K562 (cell line): ENCODE measurements at regions not wholly inside any gene's neighbourhood (a gene's known extent, or its start where the extent isn't known, plus 50 kb on each side); places are given as distances from the start of the nearest gene placed in this dataset.
A peak's percentile ranks its signal among the peaks of the same experiment; 100 is the strongest.

ENCODE experiments used
- ATAC-seq: fragments of 200-7000 bp; cut with Tn5 transposase; 3 replicates; pipeline ENCODE4 v1.9.1; 2020; ENCODE audit warnings: moderate library complexity
- BruUV-seq: library from RNA; stranded (reverse); fragments of 400-500 nt; replicated peaks from 2 replicates; lab custom pipeline; 2021; lab: Mats Ljungman, UMichigan
- CTCF ChIA-PET: fragments of 300-600 bp; formaldehyde crosslinking; extraction: SDS; loops from one replicate; lab custom pipeline; 2021; ENCODE audit warnings: low intra/inter-chr PET ratio; lab: Yijun Ruan, JAX
- POLR2A ChIA-PET: fragments of 300-600, 350-650 bp; sonication (Branson Sonifier 250); formaldehyde crosslinking; extraction: SDS; loops from one replicate; lab custom pipeline; 2021; ENCODE audit warnings: antibody characterized with exemption, inconsistent platforms; lab: Yijun Ruan, JAX
- DNase-seq, 4 experiments: peaks; one replicate each; pipeline versions ENCODE4 v3.0.0 to v3.0.0-alpha.2; 2011 to 2018; ENCODE audit warnings: low spot score in 3 of 4, mixed read lengths in 3 of 4; ENCODE audit errors: extremely low read depth in 1 of 4
- FAIRE-seq: peaks from 2 replicates; lab custom pipeline; 2011; peaks lifted over from hg19 to GRCh38; lab: Jason Lieb, UNC
- H2AFZ ChIP-seq: 2 replicates; pipeline ENCODE4 v1.6.0; 2011; ENCODE audit warnings: low read depth, low read length, control low read depth, inconsistent platforms
- H3K27ac ChIP-seq: fragments of 200-600 bp; 3 replicates; pipeline ENCODE4 v1.8.0; 2011; ENCODE audit warnings: low read depth, mild to moderate bottlenecking, control low read depth, inconsistent platforms, low read length, moderate library complexity, mixed read lengths; ENCODE audit errors: extremely low read depth
- H3K27me3 ChIP-seq, 2 experiments: fragments of 300-600 bp in 1 of 2; 2 replicates in 1 of 2; 3 replicates in 1 of 2; pipeline versions ENCODE4 v1.6.0 to v1.8.0; 2011; ENCODE audit warnings: inconsistent platforms in 2 of 2, low read length in 2 of 2, mild to moderate bottlenecking in 1 of 2, mixed read lengths in 1 of 2, moderate library complexity in 1 of 2; ENCODE audit not compliant: control insufficient read depth in 2 of 2, insufficient read depth in 2 of 2
- H3K36me3 ChIP-seq: fragments of 300-600 bp; 3 replicates; pipeline ENCODE4 v1.8.0; 2011; ENCODE audit warnings: mild to moderate bottlenecking, low read length, inconsistent platforms; ENCODE audit not compliant: control insufficient read depth, insufficient read depth
- H3K4me1 ChIP-seq, 2 experiments: fragments of 200-600 bp in 1 of 2; replicated peaks in 1 of 2; 2 replicates in 1 of 2; 3 replicates in 1 of 2; pipeline versions ENCODE4 v1.5.1 to v1.8.0; 2011; ENCODE audit warnings: inconsistent platforms in 2 of 2, low read length in 2 of 2, mild to moderate bottlenecking in 1 of 2, mixed read lengths in 1 of 2, moderate library complexity in 1 of 2; ENCODE audit not compliant: control insufficient read depth in 2 of 2, insufficient read depth in 2 of 2
- H3K4me2 ChIP-seq: 2 replicates; pipeline ENCODE4 v1.6.1; 2011; ENCODE audit warnings: low read length, control low read depth, inconsistent platforms, mixed read lengths; ENCODE audit not compliant: insufficient read depth
- H3K4me3 ChIP-seq: fragments of 200-600 bp; sonication (generic), shearing (Covaris generic); 2 replicates; pipeline ENCODE4 v1.5.1; 2016; ENCODE audit warnings: control low read depth, inconsistent platforms
- H3K79me2 ChIP-seq: fragments of 200-600 bp; 3 replicates; pipeline ENCODE4 v1.8.0; 2011; ENCODE audit warnings: low read length, inconsistent platforms; ENCODE audit not compliant: control insufficient read depth, insufficient read depth
- H3K9ac ChIP-seq, 2 experiments: 2 replicates each; pipeline versions ENCODE4 v1.6.0 to v1.6.1; 2011; ENCODE audit warnings: low read depth in 2 of 2, low read length in 2 of 2, control low read depth in 1 of 2, inconsistent platforms in 1 of 2, mild to moderate bottlenecking in 1 of 2, mixed read lengths in 1 of 2; ENCODE audit not compliant: insufficient read depth in 1 of 2
- H3K9me1 ChIP-seq: one replicate; pipeline ENCODE4 v1.6.0; 2011; ENCODE audit warnings: inconsistent platforms, mild to moderate bottlenecking, low read length, moderate library complexity; ENCODE audit not compliant: control insufficient read depth, insufficient read depth
- H3K9me3 ChIP-seq: replicated peaks from 2 replicates; pipeline ENCODE4 v1.5.1; 2011; ENCODE audit warnings: low read depth, low read length, inconsistent platforms; ENCODE audit not compliant: control insufficient read depth, insufficient read depth
- H4K20me1 ChIP-seq: replicated peaks from 2 replicates; pipeline ENCODE4 v1.6.1; 2011; ENCODE audit warnings: low read length, inconsistent platforms, mixed read lengths; ENCODE audit not compliant: control insufficient read depth, insufficient read depth
- BRD9 ChIP-seq: fragments of 450-650 bp; IDR thresholded peaks from 2 replicates; pipeline ENCODE4 v1.6.1; 2018; ENCODE audit warnings: low read depth; ENCODE audit not compliant: partially characterized antibody
- CEBPZ ChIP-seq: fragments of 150-350 bp; IDR thresholded peaks from 2 replicates; pipeline ENCODE4 v1.6.1; 2014; ENCODE audit warnings: low read depth, mild to moderate bottlenecking, low read length, borderline replicate concordance
- COPS2 ChIP-seq: fragments of 450-650 bp; conservative IDR thresholded peaks from 2 replicates; pipeline ENCODE4 v1.6.1; 2016; ENCODE audit warnings: mild to moderate bottlenecking, moderate library complexity
- GATAD2B ChIP-seq: fragments of 450-650 bp; IDR thresholded peaks from 2 replicates; pipeline ENCODE4 v1.6.1; 2017; ENCODE audit warnings: mild to moderate bottlenecking, borderline replicate concordance
- MYNN ChIP-seq, 2 experiments: sonication (generic); formaldehyde crosslinking in 1 of 2; IDR thresholded peaks; 2 replicates each; pipeline versions ENCODE4 v1.5.0 to v1.6.1; 2016 to 2020; ENCODE audit warnings: antibody characterized with exemption in 1 of 2, missing genetic modification reagents in 1 of 2
- NFIX ChIP-seq: fragments of 250-450 bp; sonication (Bioruptor Pico); IDR thresholded peaks from 2 replicates; pipeline ENCODE4 v1.4.0; 2020; ENCODE audit warnings: low read depth, mild to moderate bottlenecking, moderate library complexity
- NR3C1 ChIP-seq: sonication (generic); formaldehyde crosslinking; IDR thresholded peaks from 2 replicates; pipeline ENCODE4 v1.8.1; 2022; ENCODE audit warnings: missing genetic modification reagents
- RBM22 ChIP-seq: fragments of 200-400 bp; formaldehyde crosslinking; IDR thresholded peaks from 2 replicates; pipeline ENCODE4 v1.6.1; 2018; ENCODE audit warnings: low read length, low read depth; ENCODE audit not compliant: poor library complexity, severe bottlenecking
- SMARCE1 ChIP-seq: fragments of 450-650 bp; IDR thresholded peaks from 2 replicates; pipeline ENCODE4 v1.7.1; 2016; ENCODE audit warnings: mild to moderate bottlenecking
- ZNF174 ChIP-seq: fragments of 250-450 bp; sonication (Bioruptor Pico); IDR thresholded peaks from 2 replicates; pipeline ENCODE4 v1.4.0; 2020; ENCODE audit warnings: mild to moderate bottlenecking
- ZNF449 ChIP-seq: fragments of 250-450 bp; sonication (Bioruptor Pico); IDR thresholded peaks from 2 replicates; pipeline ENCODE4 v1.8.0; 2022; ENCODE audit warnings: moderate library complexity, mild to moderate bottlenecking, inconsistent platforms
- ZNF561 ChIP-seq: fragments of 450-650 bp; formaldehyde crosslinking; conservative IDR thresholded peaks from 2 replicates; pipeline ENCODE4 v1.4.0; 2020; ENCODE audit warnings: mild to moderate bottlenecking, moderate library complexity
- WGBS: fragments of 100-300 bp; shearing (Covaris generic); methylation state at CpG from one replicate; pipeline ENCODE4 v1.1.6; 2016; ENCODE audit warnings: low coverage, mixed read lengths; ENCODE audit not compliant: insufficient coverage; ENCODE audit errors: missing lambda C conversion rate; 5-methylcytosine and 5-hydroxymethylcytosine counted together
- in situ Hi-C: fragments of 300-500 bp; cut with MboI; formaldehyde crosslinking; loops from 4 replicates; pipeline ENCODE4 v1.15.0; 2018; ENCODE audit warnings: inconsistent platforms, mixed read lengths
- intact Hi-C: fragments of 100-400 bp; cut with micrococcal nuclease; formaldehyde crosslinking; loops from 2 replicates; pipeline ENCODE4 v1.14.2; 2022
- TF ChIP-seq, protein P1 (sequence below): fragments of 250-450 bp; sonication (Bioruptor Pico); IDR thresholded peaks from 2 replicates; pipeline ENCODE4 v1.4.0; 2020; ENCODE audit warnings: borderline replicate concordance

DNA sequence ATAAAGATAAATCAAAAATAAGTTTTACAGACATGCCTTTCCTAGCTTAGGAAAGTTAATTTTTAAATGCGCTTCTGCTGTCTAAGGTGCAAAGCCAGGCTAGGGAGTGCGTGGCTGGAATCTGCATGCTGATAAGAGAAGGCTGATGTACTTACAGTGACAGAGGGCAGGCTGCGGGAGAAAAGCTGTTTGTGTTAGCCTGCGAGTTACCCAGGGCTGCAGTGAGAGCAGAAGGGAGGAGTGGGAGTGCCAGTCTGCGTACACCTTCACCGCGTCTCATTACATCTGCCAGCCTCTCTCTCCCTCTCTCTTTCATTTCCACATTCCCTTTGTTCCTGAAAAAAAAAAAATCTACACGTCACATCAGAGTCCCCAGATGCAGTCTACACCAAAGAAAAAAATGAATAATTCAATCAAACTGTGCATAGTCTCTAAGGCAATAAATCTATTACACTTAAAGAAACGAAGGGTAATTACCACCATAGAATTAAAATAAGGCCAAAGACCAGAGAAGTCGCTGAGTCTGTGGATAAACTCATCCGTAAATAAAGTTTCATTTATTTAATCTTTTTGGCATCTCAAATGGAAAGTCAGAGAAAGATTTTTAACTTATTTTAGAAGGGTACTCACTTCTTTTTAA, 126.4 kb upstream of the C11orf58 start:
- WGBS = 50% methylated on average over 8 of the region's 11 CpGs
- H3K27ac ChIP-seq = no peak overlapping the region
- FAIRE-seq (peak; percentile 69), ATAC-seq (no peak), DNase-seq (peak in 2 of 4 experiments; percentile 25 to 30)
- peaks cover 0 to 7% of the 10 kb centered on the region in 2 experiments; a peak in 2 of 5 replicates for H3K27me3 ChIP-seq
- intact Hi-C loops (loop anchor here (5.0 to 10.0 kb wide), 2 partner anchors 757 to 840 kb away; no protein-coding TSS in a partner anchor), in situ Hi-C loops (loop anchor here (25.0 kb wide), 1 partner anchor 775 kb away; no protein-coding TSS in a partner anchor)
- BruUV-seq = no TSS peak
- no peak overlapping the region for H3K9ac ChIP-seq
- CTCF ChIA-PET = interaction anchor here (3.5 kb wide), 1 partner anchor 671 kb away, joined by 14 read pairs; no protein-coding TSS in a partner anchor
- H3K9me1 ChIP-seq = no peaks in the 10 kb centered on the region
- H3K4me2 ChIP-seq = no peak overlapping the region
- no peak overlapping the region for H3K4me3 ChIP-seq
- no peaks in the 10 kb centered on the region for H3K36me3 ChIP-seq
- H3K9me3 ChIP-seq = no peaks in the 10 kb centered on the region
- no peak overlapping the region for H2AFZ ChIP-seq
- H4K20me1 ChIP-seq = no peaks in the 10 kb centered on the region
- peaks cover 6 to 29% of the 10 kb centered on the region in 2 experiments; a peak in 4 of 5 replicates for H3K4me1 ChIP-seq
- POLR2A ChIA-PET = interaction anchor here (0.5 kb wide), 1 partner anchor 835 kb away, joined by 3 read pairs; no protein-coding TSS in a partner anchor
- H3K79me2 ChIP-seq = no peaks in the 10 kb centered on the region
- TF ChIP-seq ZNF449 (no peak), COPS2 (no peak), NFIX (CRISPR knock-in tag) (no peak), NR3C1 (CRISPR knock-in tag) (no peak), SMARCE1 (no peak), RBM22 (no peak), ZNF561 (CRISPR knock-in tag) (no peak), MYNN (IDR thresholded peaks at IDR 0.05) (no peak), MYNN (CRISPR knock-in tag; IDR thresholded peaks at IDR 0.05) (no peak), ZNF174 (CRISPR knock-in tag) (no peak), GATAD2B (no peak), BRD9 (no peak), CEBPZ (no peak)
- TF ChIP-seq, protein P1, sequence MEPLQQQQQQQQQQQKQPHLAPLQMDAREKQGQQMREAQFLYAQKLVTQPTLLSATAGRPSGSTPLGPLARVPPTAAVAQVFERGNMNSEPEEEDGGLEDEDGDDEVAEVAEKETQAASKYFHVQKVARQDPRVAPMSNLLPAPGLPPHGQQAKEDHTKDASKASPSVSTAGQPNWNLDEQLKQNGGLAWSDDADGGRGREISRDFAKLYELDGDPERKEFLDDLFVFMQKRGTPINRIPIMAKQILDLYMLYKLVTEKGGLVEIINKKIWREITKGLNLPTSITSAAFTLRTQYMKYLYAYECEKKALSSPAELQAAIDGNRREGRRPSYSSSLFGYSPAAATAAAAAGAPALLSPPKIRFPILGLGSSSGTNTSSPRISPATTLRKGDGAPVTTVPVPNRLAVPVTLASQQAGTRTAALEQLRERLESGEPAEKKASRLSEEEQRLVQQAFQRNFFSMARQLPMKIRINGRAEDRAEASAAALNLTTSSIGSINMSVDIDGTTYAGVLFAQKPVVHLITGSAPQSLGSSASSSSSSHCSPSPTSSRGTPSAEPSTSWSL (CRISPR knock-in tag) = no peak
